HCT116 (cell line): ENCODE measurements at regions not wholly inside any gene's neighbourhood (a gene's known extent, or its start where the extent isn't known, plus 50 kb on each side); places are given as distances from the start of the nearest gene placed in this dataset.
"Not testable (repeated sequence)": the region's sequence is repeated elsewhere in the genome, so short reads cannot be mapped to it uniquely, and the experiment has no call there.

Source experiments
- ATAC-seq: fragments of 200-7000 bp; cut with Tn5 transposase; 2 replicates; pipeline ENCODE4 v1.9.1; 2020; ENCODE audit warnings: mild to moderate bottlenecking, moderate library complexity
- BruUV-seq: library from RNA; stranded (reverse); fragments of 400-500 nt; replicated peaks from 2 replicates; lab custom pipeline; 2021; lab: Mats Ljungman, UMichigan
- CTCF ChIA-PET: fragments of 300-600 bp; sonication (Branson Sonifier 250); formaldehyde crosslinking; loops from one replicate; lab custom pipeline; 2021; ENCODE audit warnings: antibody characterized with exemption; lab: Charles Lee
- POLR2A ChIA-PET: fragments of 300-600, 350-600 bp; sonication (Branson Sonifier 250); formaldehyde crosslinking; loops from one replicate; lab custom pipeline; 2021; ENCODE audit warnings: antibody characterized with exemption; lab: Charles Lee
- RAD21 ChIA-PET, 2 experiments: fragments of 300-600 bp; sonication (Branson Sonifier 250); formaldehyde crosslinking; loops; one replicate each; lab custom pipeline; 2023; ENCODE audit warnings: low total read pairs in 2 of 2; ENCODE audit not compliant: uncharacterized antibody in 2 of 2, unreplicated experiment in 2 of 2, low non-redundant PET in 1 of 2; lab: Charles Lee
- DNase-seq: peaks from one replicate; pipeline ENCODE4 v3.0.0-alpha.2; 2010; ENCODE audit warnings: low read depth, low spot score
- H2AFZ ChIP-seq: fragments of 200-600 bp; shearing (Covaris generic), sonication (generic); 2 replicates; pipeline ENCODE4 v1.6.1; 2017; ENCODE audit warnings: low read depth, mixed run types, mixed read lengths, antibody characterized with exemption, low read length; ENCODE audit not compliant: poor library complexity, severe bottlenecking
- H3K27ac ChIP-seq: 2 replicates; pipeline ENCODE4 v1.5.1; 2012; ENCODE audit warnings: low read depth, low read length
- H3K27me3 ChIP-seq: fragments of 200-600 bp; sonication (generic); 2 replicates; pipeline ENCODE4 v1.6.1; 2016; ENCODE audit warnings: mixed run types, low read length, mixed read lengths; ENCODE audit not compliant: insufficient read depth
- H3K36me3 ChIP-seq, 2 experiments: fragments of 200-500 bp in 1 of 2; fragments of 200-600 bp in 1 of 2; sonication (Bioruptor generic) in 1 of 2; sonication (generic) in 1 of 2; 2 replicates each; pipeline versions ENCODE4 v1.5.1 to v1.6.1; 2014 to 2016; ENCODE audit warnings: low read length in 2 of 2, inconsistent platforms in 1 of 2, mixed read lengths in 1 of 2, mixed run types in 1 of 2; ENCODE audit not compliant: insufficient read depth in 2 of 2, control insufficient read depth in 1 of 2
- H3K4me1 ChIP-seq, 2 experiments: fragments of 200-600 bp in 1 of 2; sonication (generic) in 1 of 2; 2 replicates each; pipeline versions ENCODE4 v1.5.1 to v1.6.1; 2012 to 2017; ENCODE audit warnings: low read length in 2 of 2, inconsistent platforms in 1 of 2, mild to moderate bottlenecking in 1 of 2, mixed read lengths in 1 of 2, mixed run types in 1 of 2, moderate library complexity in 1 of 2; ENCODE audit not compliant: insufficient read depth in 2 of 2, control insufficient read depth in 1 of 2
- H3K4me2 ChIP-seq: fragments of 200-600 bp; sonication (generic); 2 replicates; pipeline ENCODE4 v1.6.1; 2017; ENCODE audit warnings: mixed run types, low read length, mixed read lengths
- H3K4me3 ChIP-seq, 2 experiments: fragments of 200-600 bp in 1 of 2; sonication (generic) in 1 of 2; replicated peaks in 1 of 2; 2 replicates each; pipeline ENCODE4 v1.5.1; 2011 to 2016; ENCODE audit warnings: low read length in 2 of 2, control low read depth in 1 of 2, low read depth in 1 of 2, mild to moderate bottlenecking in 1 of 2, mixed read lengths in 1 of 2, mixed run types in 1 of 2
- H3K79me2 ChIP-seq: fragments of 200-600 bp; sonication (generic); 2 replicates; pipeline ENCODE4 v1.6.1; 2017; ENCODE audit warnings: mild to moderate bottlenecking, mixed run types, low read length, moderate library complexity, mixed read lengths; ENCODE audit not compliant: insufficient read depth
- H3K9ac ChIP-seq: fragments of 200-600 bp; sonication (generic); 2 replicates; pipeline ENCODE4 v1.6.1; 2016; ENCODE audit warnings: low read length, mixed read lengths
- H3K9me2 ChIP-seq: fragments of 200-600 bp; sonication (generic), shearing (Covaris generic); 2 replicates; pipeline ENCODE4 v1.6.1; 2017; ENCODE audit warnings: mixed run types, mild to moderate bottlenecking, moderate library complexity; ENCODE audit not compliant: insufficient read depth
- H3K9me3 ChIP-seq, 2 experiments: fragments of 200-500 bp in 1 of 2; fragments of 200-600 bp in 1 of 2; sonication (Bioruptor generic) in 1 of 2; sonication (generic) in 1 of 2; 2 replicates each; pipeline ENCODE4 v1.6.1; 2014 to 2017; ENCODE audit warnings: low read length in 2 of 2, mixed read lengths in 2 of 2, inconsistent platforms in 1 of 2, low read depth in 1 of 2, mild to moderate bottlenecking in 1 of 2, mixed run types in 1 of 2, moderate library complexity in 1 of 2; ENCODE audit not compliant: control insufficient read depth in 1 of 2, insufficient read depth in 1 of 2
- H4K20me1 ChIP-seq: fragments of 200-600 bp; sonication (generic), shearing (Covaris generic); 2 replicates; pipeline ENCODE4 v1.6.1; 2017; ENCODE audit warnings: mixed run types, mild to moderate bottlenecking, moderate library complexity; ENCODE audit not compliant: insufficient read depth
- ATF3 ChIP-seq: IDR thresholded peaks from 2 replicates; pipeline ENCODE4 v1.6.1; 2012
- CEBPB ChIP-seq: IDR thresholded peaks from 2 replicates; pipeline ENCODE4 v1.6.1; 2012; ENCODE audit warnings: low read depth
- EGR1 ChIP-seq: IDR thresholded peaks from 2 replicates; pipeline ENCODE4 v1.6.1; 2012; ENCODE audit warnings: low read depth
- EZH2 ChIP-seq: fragments of 200-600 bp; sonication (generic); IDR thresholded peaks from 2 replicates; pipeline ENCODE4 v1.6.1; 2017; ENCODE audit warnings: antibody characterized with exemption, mixed run types
- EZH2phosphoT487 ChIP-seq: fragments of 200-600 bp; IDR thresholded peaks from 2 replicates; pipeline ENCODE4 v1.6.1; 2018; ENCODE audit warnings: antibody characterized with exemption, borderline replicate concordance
- MAX ChIP-seq: IDR thresholded peaks from 2 replicates; pipeline ENCODE4 v1.6.1; 2012
- POLR2A ChIP-seq: IDR thresholded peaks from 2 replicates; pipeline ENCODE4 v1.7.0; 2011; ENCODE audit warnings: borderline replicate concordance; ENCODE audit not compliant: insufficient read depth, insufficient read length; ENCODE audit errors: extremely low read depth
- REST ChIP-seq: IDR thresholded peaks from 2 replicates; pipeline ENCODE4 v1.6.1; 2012; ENCODE audit warnings: low read depth
- SIN3A ChIP-seq: IDR thresholded peaks from 2 replicates; pipeline ENCODE4 v1.6.1; 2012; ENCODE audit warnings: low read depth
- SP1 ChIP-seq: IDR thresholded peaks from 2 replicates; pipeline ENCODE4 v1.6.1; 2012; ENCODE audit warnings: low read depth
- YY1 ChIP-seq: IDR thresholded peaks from 2 replicates; pipeline ENCODE4 v1.6.1; 2011; ENCODE audit warnings: low read length, low read depth, moderate library complexity, mild to moderate bottlenecking; ENCODE audit not compliant: insufficient replicate concordance; ENCODE audit errors: extremely low read depth
- ZBTB33 ChIP-seq: IDR thresholded peaks from 2 replicates; pipeline ENCODE4 v1.6.1; 2011; ENCODE audit warnings: mild to moderate bottlenecking, low read length, moderate library complexity; ENCODE audit not compliant: insufficient replicate concordance; ENCODE audit errors: extremely low read depth
- ZFX ChIP-seq: fragments of 450-650 bp; IDR thresholded peaks from 2 replicates; pipeline ENCODE4 v1.6.1; 2017
- intact Hi-C: fragments of 100-400 bp; cut with micrococcal nuclease; formaldehyde crosslinking; loops from 2 replicates; pipeline ENCODE4 v1.10.0; 2022

DNA sequence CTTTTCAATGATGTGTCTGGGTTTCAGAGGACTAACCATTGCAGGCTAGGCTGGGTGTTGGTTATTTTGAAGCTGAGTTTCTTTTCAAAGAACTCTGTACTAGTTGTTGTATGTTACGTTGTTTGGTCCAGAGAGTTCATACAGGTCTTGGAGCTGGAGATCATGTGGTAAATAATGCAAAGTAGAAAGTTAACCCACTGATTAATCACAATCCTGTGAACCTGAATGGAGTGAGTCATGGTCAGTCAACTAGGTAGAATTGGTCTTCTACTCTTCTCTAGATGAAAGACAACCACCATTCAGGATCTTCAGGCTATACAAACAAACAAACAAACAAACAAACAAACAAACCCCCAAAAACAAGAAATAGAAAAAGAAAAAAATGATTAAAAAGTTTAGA is 388.9 kb upstream of the ACTBL2 start (continued):
- TF ChIP-seq REST (no peak), MAX (no peak)

- H4K20me1 ChIP-seq, intact Hi-C loops, H3K79me2 ChIP-seq, H3K4me1 ChIP-seq, H3K4me2 ChIP-seq, ATAC-seq, H3K9me3 ChIP-seq, H2AFZ ChIP-seq, H3K9me2 ChIP-seq, H3K27me3 ChIP-seq, RAD21 ChIA-PET, H3K9ac ChIP-seq, H3K4me3 ChIP-seq, CTCF ChIA-PET, H3K36me3 ChIP-seq, H3K27ac ChIP-seq, BruUV-seq, POLR2A ChIA-PET, DNase-seq: not testable (repeated sequence)
These were observed 387.7 kb upstream of the ACTBL2 start for GRCh38 chr5:57870267-57870666.

DNA sequence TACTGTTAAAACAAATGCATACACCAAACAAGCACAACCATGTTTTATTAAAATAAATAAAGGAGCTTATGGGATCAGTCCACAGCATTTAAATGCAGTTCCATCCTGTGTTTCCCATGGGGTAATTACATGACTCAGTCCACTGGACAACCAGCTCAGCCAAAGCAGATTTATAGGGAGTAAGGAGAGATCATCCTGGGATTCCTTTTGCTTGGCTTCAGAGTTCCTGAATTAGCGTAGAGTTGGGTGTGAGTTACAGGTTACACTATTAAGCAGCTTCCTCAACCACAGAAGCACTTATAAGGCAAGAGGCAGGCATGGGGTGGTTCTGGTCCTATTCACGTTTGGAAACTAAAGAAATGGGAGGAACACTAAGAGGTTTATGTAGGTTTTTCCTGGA is 381.1 kb upstream of the ACTBL2 start:
- no peak overlapping the region for H3K9ac ChIP-seq
- H3K27me3 ChIP-seq, result no peaks in the 10 kb centered on the region
- intact Hi-C loops, result no loop called here
- ChIA-PET CTCF (no interaction called here), POLR2A (no interaction called here), RAD21 (no interaction called here)
- no peaks in the 10 kb centered on the region for H3K79me2 ChIP-seq
- H3K27ac ChIP-seq, result no peak overlapping the region
- ATAC-seq, result no peak
- H3K36me3 ChIP-seq, result no peaks in the 10 kb centered on the region
- no peaks in the 10 kb centered on the region for H3K9me3 ChIP-seq
- no peak overlapping the region for H3K4me2 ChIP-seq
- no TSS peak for BruUV-seq
- H3K4me1 ChIP-seq, result peaks cover 4 to 9% of the 10 kb centered on the region in 2 experiments; a peak in 3 of 4 replicates
- H3K4me3 ChIP-seq, result no peak overlapping the region
- H4K20me1 ChIP-seq, result no peaks in the 10 kb centered on the region
- no peaks in the 10 kb centered on the region for H3K9me2 ChIP-seq
- no peak for DNase-seq
- H2AFZ ChIP-seq, result no peak overlapping the region
- no peak for TF ChIP-seq CEBPB
- no peak for TF ChIP-seq MAX
- no peak for TF ChIP-seq ZFX
- TF ChIP-seq ATF3, result no peak
- no peak for TF ChIP-seq EZH2
- no peak for TF ChIP-seq SP1
- TF ChIP-seq SIN3A, result no peak
- no peak for TF ChIP-seq EZH2phosphoT487
- TF ChIP-seq EGR1, result no peak
- TF ChIP-seq YY1, result no peak
- no peak for TF ChIP-seq POLR2A
- TF ChIP-seq ZBTB33, result no peak
